Ascending aorta (tissue), 2 donors: ENCODE measurements at regions not wholly inside any gene's neighbourhood (a gene's known extent, or its start where the extent isn't known, plus 50 kb on each side); places are given as distances from the start of the nearest gene placed in this dataset.

Source experiments
- DNase-seq, 2 donors: peaks; one replicate each; pipeline ENCODE4 v3.0.0-alpha.2; 2019; ENCODE audit warnings: low spot score in 2 of 2
- H3K27ac ChIP-seq, 2 donors: fragments of 200-600 bp; sonication (generic); one replicate each; pipeline ENCODE4 v1.5.1; 2016 to 2017; ENCODE audit warnings: mild to moderate bottlenecking in 1 of 2
- H3K27me3 ChIP-seq: fragments of 200-600 bp; sonication (generic); one replicate; pipeline ENCODE4 v1.5.1; 2017
- H3K36me3 ChIP-seq, 2 donors: fragments of 200-600 bp; sonication (generic); one replicate each; pipeline ENCODE4 v1.5.1; 2016
- H3K4me1 ChIP-seq, 2 donors: fragments of 200-600 bp; sonication (generic); one replicate each; pipeline ENCODE4 v1.5.1; 2016 to 2017; ENCODE audit warnings: mild to moderate bottlenecking in 1 of 2
- H3K4me3 ChIP-seq, 2 donors: fragments of 200-600 bp; sonication (generic); one replicate each; pipeline ENCODE4 v1.5.1; 2016 to 2017; ENCODE audit warnings: mild to moderate bottlenecking in 1 of 2
- H3K9me3 ChIP-seq, 2 donors: fragments of 200-600 bp; sonication (generic); one replicate each; pipeline ENCODE4 v1.5.1; 2016
- intact Hi-C: fragments of 100-400 bp; cut with DNase I; formaldehyde crosslinking; loops from one replicate; pipeline ENCODE4 v1.15.1; 2023
- TF ChIP-seq, protein P1 (sequence below), 3 experiments: fragments of 200-600 bp in 2 of 3; fragments of 450-650 bp in 1 of 3; sonication (generic) in 2 of 3; IDR thresholded peaks; one replicate each; pipeline ENCODE4 v1.5.1; 2016 to 2019; ENCODE audit warnings: antibody characterized with exemption in 3 of 3, mild to moderate bottlenecking in 1 of 3, moderate library complexity in 1 of 3

DNA sequence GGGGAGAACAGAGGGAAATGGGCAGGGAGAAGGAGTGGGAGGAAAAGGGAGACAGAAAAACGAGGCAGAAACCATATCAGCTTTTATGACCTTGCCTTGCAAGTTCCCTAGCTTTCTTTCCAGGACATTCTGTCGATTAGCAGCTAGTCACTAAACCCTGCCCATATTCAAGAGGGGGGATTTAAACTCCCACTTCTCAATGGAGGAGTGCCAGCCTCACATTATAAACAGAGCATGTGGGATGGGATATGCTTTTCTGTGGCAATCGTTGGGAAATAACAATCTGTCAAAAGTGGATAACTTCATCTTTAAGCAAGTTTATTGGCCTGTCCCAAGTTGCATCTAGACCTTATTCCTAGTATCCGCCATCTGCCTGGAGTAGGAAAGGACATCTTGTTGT is 57.0 kb upstream of the TMEM170B start:
- TF ChIP-seq, protein P1, sequence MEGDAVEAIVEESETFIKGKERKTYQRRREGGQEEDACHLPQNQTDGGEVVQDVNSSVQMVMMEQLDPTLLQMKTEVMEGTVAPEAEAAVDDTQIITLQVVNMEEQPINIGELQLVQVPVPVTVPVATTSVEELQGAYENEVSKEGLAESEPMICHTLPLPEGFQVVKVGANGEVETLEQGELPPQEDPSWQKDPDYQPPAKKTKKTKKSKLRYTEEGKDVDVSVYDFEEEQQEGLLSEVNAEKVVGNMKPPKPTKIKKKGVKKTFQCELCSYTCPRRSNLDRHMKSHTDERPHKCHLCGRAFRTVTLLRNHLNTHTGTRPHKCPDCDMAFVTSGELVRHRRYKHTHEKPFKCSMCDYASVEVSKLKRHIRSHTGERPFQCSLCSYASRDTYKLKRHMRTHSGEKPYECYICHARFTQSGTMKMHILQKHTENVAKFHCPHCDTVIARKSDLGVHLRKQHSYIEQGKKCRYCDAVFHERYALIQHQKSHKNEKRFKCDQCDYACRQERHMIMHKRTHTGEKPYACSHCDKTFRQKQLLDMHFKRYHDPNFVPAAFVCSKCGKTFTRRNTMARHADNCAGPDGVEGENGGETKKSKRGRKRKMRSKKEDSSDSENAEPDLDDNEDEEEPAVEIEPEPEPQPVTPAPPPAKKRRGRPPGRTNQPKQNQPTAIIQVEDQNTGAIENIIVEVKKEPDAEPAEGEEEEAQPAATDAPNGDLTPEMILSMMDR (IDR thresholded peaks at IDR 0.05) = no peak
- H3K4me3 ChIP-seq = no peak overlapping the region
- intact Hi-C loops = no loop called here
- no peak for DNase-seq
- H3K27me3 ChIP-seq = no peaks in the 10 kb centered on the region
- H3K27ac ChIP-seq = no peak overlapping the region
- H3K9me3 ChIP-seq = no peaks in the 10 kb centered on the region
- H3K36me3 ChIP-seq = no peaks in the 10 kb centered on the region
- H3K4me1 ChIP-seq = no peaks in the 10 kb centered on the region

DNA sequence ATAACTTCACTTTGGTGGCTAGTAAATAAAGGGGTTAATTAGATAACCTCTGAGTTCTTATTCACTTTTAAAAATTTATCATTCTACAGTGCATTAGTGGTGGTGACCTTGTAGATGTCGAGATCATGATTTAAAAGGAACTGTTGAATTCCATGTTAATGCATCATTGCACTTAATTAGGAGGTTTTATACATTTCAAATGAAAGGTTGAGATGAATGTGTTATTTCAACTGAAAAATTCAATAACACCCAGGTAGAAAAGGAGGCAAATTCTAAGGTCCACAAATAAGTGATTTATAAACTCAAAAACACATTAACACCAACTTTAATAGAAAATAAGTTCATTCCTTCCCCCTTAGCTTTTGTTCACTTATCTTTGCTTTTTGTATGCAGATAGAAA is 58.3 kb upstream of the TMEM170B start:
- Histone ChIP-seq H3K27ac (no peak overlapping the region), H3K27me3 (no peaks in the 10 kb centered on the region), H3K4me3 (no peak overlapping the region), H3K4me1 (peaks cover 0 to 9% of the 10 kb centered on the region in 2 donors), H3K36me3 (no peaks in the 10 kb centered on the region), H3K9me3 (no peaks in the 10 kb centered on the region)
- no peak for DNase-seq
- TF ChIP-seq, protein P1 (IDR thresholded peaks at IDR 0.05) = no peak
- intact Hi-C loops = no loop called here

DNA sequence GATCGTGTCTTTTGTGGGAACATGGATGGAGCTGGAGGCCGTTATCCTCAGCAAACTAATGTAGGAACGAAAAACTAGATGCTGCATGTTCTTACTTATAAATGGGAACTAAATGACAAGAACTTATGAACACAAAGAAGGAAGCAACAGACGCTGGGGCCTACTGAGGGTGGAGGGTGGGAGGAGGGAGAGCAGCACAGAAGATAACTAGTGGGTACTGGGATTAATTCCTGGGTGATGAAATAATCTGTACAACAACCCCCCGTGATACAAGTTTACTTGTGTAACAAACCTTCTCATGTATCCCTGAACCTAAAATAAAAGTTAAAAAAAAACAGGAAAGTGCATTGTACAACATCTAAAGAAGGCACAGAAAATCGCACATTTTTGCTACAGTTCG is 59.0 kb upstream of the TMEM170B start:
- H3K27ac ChIP-seq = no peak overlapping the region
- intact Hi-C loops = no loop called here
- H3K27me3 ChIP-seq = no peaks in the 10 kb centered on the region
- H3K4me1 ChIP-seq = peaks cover 0 to 15% of the 10 kb centered on the region in 2 donors
- TF ChIP-seq, protein P1 (IDR thresholded peaks at IDR 0.05) = no peak
- no peak overlapping the region for H3K4me3 ChIP-seq
- H3K9me3 ChIP-seq = no peaks in the 10 kb centered on the region
- no peak for DNase-seq
- H3K36me3 ChIP-seq = no peaks in the 10 kb centered on the region

DNA sequence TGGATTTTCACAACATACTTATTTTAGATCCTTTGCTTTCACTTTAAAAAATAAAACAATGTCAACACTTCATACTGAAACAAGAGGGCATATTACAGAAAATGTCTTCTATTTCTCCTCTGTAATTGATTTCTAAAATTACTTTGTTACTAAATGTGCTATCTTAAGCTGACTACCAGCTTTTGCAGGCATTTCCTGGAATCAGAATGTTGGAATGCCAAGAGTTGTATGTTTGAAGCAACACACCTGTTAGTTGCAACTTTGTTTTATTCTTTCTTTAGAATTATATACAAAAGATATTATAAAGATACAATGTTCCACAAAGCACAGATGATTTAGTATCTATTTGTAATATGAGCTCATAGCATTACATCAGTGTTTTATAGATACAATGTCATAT is 62.5 kb upstream of the TMEM170B start:
- H3K4me1 ChIP-seq = peaks cover 0 to 19% of the 10 kb centered on the region in 2 donors
- TF ChIP-seq, protein P1 (IDR thresholded peaks at IDR 0.05) = no peak
- H3K27me3 ChIP-seq = no peaks in the 10 kb centered on the region
- H3K9me3 ChIP-seq = no peaks in the 10 kb centered on the region
- DNase-seq = no peak
- H3K4me3 ChIP-seq = no peak overlapping the region
- H3K36me3 ChIP-seq = no peaks in the 10 kb centered on the region
- intact Hi-C loops = no loop called here
- no peak overlapping the region for H3K27ac ChIP-seq

DNA sequence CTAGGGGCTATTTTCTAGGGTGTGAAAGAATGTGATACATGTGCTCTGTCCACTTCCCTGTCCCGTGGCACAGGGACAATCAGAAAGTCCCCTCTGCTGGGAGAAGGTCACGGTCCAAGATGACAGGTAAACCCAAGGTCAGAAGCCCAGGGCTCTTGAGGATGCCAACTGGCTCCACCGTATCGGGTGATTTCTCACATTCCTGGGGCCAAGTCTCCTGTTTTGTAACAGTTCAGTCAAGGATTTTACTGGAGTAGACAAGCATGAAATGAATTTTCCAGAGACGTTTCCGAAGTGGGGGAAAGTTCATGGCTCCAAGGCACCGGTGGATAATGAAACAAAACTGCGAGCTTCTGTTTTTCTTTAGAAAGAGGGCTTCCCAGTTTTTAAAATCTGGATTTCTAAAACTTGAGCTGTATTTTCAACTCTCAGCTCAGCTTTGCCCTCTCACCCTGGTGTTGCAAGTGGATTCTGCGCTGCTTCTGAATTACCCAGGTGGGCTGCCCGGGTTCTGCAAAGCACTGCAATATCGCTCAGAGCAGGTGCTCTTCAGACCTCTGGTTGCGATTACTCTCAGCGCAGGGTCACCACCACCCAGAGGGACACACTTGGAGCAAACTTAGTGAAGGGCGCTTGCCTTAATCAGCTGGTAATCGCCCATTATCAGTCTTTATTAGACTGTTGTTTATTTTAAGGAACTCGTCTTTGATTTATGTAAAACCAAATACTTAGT is 64.4 kb upstream of the TMEM170B start:
- no peaks in the 10 kb centered on the region for H3K9me3 ChIP-seq
- intact Hi-C loops = no loop called here
- H3K36me3 ChIP-seq = no peaks in the 10 kb centered on the region
- peaks cover 0 to 19% of the 10 kb centered on the region in 2 donors for H3K4me1 ChIP-seq
- no peaks in the 10 kb centered on the region for H3K27me3 ChIP-seq
- H3K4me3 ChIP-seq = peak overlapping the region; percentile 23 to 26
- TF ChIP-seq, protein P1 (IDR thresholded peaks at IDR 0.05) = no peak
- no peak overlapping the region for H3K27ac ChIP-seq
- peak in 1 of 2 donors; percentile 70 for DNase-seq
